ENCODE measurements at regions not wholly inside any gene's neighbourhood (a gene's known extent, or its start where the extent isn't known, plus 50 kb on each side); places are given as distances from the start of the nearest gene placed in this dataset.
"Not testable (repeated sequence)": the region's sequence is repeated elsewhere in the genome, so short reads cannot be mapped to it uniquely, and the experiment has no call there.

- DNase-seq = peak; percentile 95
Measured at GRCh38 chr3:176867681-176868663, 329.3 kb downstream of the TBL1XR1 start.

GRCh38 chr3:176861137-176861536 is 336.1 kb downstream of the TBL1XR1 start:
- no peak for DNase-seq

- no peak for DNase-seq
Measured at GRCh38 chr3:176856721-176857120, 340.6 kb downstream of the TBL1XR1 start.

DNA sequence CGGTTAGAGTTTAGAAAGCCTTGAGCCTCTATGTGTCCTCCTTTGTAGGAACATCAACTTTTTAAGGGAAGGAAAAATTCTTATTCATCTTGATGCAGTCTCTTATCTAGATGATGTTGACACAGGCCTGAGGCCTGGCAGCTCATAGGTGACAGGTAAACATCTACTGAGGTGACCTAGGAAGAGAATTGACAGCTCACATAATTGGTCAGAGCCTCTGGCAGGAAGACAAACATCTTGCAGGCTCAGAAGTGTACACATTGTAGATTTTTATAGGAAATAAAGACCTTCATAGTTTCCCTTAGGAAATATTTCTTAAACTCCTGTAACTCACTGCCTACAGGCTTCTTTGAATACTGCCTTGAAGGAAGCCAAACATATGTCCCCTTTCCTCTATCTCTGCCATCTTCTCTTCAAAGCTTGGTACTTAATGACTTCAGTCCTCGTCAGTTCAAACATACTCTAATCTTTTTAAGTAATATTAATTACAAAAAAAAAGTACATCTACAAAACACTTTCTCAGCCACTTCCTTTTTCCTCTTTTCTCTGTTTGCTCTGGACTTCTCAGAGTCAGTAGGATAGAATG is 341.3 kb downstream of the TBL1XR1 start:
- DNase-seq = no peak

GRCh38 chr3:176855213-176855612 is 342.1 kb downstream of the TBL1XR1 start:
- DNase-seq = no peak

- no peak for DNase-seq
Measured at GRCh38 chr3:176850498-176850897, 346.8 kb downstream of the TBL1XR1 start.

GRCh38 chr3:176848431-176849214 is 348.7 kb downstream of the TBL1XR1 start:
- DNase-seq = no peak

GRCh38 chr3:176842914-176843313 is 354.4 kb downstream of the TBL1XR1 start:
- no peak for DNase-seq

DNA sequence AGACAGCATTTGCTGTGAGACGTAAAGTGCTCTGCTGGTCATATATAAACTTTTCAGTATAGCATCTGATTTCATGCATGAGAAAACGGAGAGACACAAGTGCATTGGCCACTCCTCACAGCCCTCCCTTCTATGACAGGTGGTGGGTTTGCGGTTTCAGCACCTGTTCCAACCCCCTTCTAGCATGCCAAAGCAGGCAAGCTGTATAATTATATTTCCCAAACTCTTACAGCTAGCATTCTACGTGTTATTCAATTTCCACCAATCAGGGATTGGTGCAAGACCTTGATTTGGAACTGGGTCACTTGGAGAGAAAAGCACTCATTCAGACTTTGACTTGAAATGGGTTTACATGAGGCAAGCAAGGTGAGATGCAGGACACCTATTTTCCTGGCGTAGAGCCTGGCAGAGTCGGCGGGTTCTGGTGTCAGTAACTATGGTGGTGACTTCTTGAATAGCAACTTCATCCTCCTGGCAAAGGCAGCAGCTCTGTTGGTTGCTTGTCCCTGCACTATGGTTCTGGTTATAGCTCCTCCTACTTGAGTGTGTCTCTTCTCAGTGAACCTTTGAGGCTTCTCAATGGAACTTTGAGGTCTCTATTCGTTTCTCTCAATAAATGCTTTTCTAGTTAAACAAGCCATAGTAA is 356.5 kb downstream of the TBL1XR1 start:
- no peak for DNase-seq

DNA sequence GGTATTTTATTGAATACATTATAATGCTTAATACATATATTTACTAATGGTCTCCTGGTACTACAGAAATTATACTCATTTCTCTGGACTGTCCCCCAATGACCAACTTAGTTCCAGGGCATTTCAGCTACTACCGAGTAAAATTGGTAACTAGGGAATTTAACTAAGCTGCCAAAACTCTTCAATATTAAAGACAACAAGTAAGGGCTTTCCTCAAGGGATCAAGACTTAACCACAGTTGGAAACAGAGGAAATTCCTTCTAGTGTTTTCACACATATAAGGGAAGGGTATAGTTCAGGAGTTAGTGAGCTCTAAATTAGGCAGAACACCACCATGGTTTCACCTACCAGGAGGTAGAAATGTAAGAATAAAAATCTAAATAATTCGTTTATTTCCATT is 357.4 kb downstream of the TBL1XR1 start:
- no peak for DNase-seq

GRCh38 chr3:176839466-176839865 is 357.8 kb downstream of the TBL1XR1 start:
- no peak for DNase-seq

DNA sequence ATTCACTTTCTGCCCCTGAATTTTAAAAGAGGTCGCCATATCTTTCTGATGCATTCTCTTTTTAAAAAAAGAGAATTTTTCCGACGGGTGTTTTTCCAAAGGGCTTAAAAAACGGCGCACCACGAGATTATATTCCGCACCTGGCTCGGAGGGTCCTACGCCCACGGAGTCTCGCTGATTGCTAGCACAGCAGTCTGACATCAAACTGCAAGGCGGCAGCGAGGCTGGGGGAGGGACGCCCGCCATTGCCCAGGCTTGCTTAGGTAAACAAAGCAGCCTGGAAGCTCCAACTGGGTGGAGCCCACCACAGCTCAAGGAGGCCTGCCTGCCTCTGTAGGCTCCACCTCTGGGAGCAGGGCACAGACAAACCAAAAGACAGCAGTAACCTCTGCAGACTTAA is 370.0 kb downstream of the TBL1XR1 start:
- DNase-seq = not testable (repeated sequence)

DNA sequence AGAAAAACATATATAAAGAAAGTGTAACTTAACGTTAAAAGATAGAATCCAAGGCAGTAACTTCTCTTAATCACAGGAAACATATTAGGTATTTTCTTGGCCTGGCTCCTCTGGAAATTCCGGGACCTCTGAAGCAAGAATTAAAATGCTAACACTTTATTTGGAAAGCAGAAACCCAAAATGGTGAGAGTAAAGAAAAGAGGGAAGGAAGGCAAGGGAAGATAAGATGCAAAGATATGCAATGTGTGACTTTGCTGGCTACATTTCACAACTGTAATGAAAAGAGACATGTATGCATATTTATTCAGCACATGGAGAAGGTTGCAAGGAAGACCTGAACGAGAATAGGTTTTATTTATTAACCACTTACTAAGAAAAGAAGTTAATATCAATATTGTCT is 372.5 kb downstream of the TBL1XR1 start:
- DNase-seq = no peak

DNA sequence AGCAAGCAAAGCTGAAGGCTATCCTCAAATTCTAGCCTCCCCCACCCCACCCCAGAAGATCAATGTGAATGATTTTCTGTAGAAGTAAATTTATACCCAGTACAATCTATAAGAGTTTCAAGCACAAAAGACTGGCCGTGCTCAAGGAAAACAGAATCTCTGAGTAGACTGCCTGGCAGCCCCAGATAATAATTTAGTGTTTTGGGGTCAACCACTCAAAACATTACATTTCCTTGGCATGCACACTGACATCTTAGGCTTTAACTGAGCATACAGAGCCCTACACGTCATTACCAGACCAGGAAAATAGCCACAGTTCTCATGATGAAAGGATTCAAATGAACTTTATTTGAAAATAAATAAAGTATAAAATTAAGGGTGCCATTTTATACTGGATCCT is 376.5 kb downstream of the TBL1XR1 start:
- no peak for DNase-seq

GRCh38 chr3:176816937-176817336 is 380.3 kb downstream of the TBL1XR1 start:
- no peak for DNase-seq

GRCh38 chr3:176814285-176814684 is 383.0 kb downstream of the TBL1XR1 start:
- DNase-seq = no peak

DNA sequence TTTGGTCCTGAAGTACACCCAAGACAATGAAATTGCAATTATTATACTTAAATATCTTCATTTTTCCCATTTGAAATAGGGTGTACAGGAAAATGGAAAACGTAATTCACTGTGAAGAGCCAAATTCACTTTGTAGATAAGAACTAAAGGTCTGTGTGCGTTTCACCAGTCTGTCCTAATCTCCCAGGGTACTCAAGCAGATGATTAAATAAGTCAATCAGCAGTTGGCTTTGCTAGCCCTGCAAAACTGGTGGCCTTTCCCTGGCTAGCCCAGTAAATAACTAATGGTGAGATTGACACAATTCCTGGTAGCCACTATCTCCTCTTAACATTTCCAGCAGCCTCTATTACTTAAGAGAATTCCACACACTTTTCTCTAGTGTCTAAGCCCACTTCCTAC is 389.3 kb downstream of the TBL1XR1 start:
- DNase-seq = no peak

- no peak for DNase-seq
Measured at GRCh38 chr3:176799675-176800074, 397.6 kb downstream of the TBL1XR1 start.

- DNase-seq = no peak
Measured at GRCh38 chr3:176798680-176799079, 398.6 kb downstream of the TBL1XR1 start.

- no peak for DNase-seq
Measured at GRCh38 chr3:176796371-176796770, 400.9 kb downstream of the TBL1XR1 start.

GRCh38 chr3:176795891-176796290 is 401.4 kb downstream of the TBL1XR1 start:
- no peak for DNase-seq

DNA sequence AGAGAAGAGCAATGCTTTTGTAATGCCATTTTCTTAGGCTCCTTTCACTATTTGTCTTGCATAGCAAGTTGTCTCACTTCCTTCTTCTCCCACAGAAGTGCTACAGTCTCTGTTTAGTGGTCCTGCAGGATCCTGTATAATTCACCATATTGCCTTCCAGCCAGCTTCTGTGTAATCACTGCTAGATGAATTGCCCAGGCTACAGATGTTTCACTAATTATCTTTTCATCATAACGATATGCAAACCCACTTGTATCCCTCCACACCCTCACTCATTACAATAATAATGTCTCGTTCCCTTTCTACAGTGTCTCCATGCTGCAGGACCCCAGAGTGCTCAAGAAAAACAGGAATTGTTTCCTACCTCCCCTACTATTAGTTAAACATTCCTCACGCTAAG is 402.9 kb downstream of the TBL1XR1 start:
- DNase-seq = no peak

GRCh38 chr3:176789947-176790346 is 407.3 kb downstream of the TBL1XR1 start:
- DNase-seq = no peak

All from NCI-H1092 treated with DMSO at 0.1 percent for 48 hours (cell line).